Stimulated activated CD8-positive, alpha-beta memory T cell treated with anti-CD3 and anti-CD28 coated beads, Interleukin-15, amount 100 ng/mL, for 4 hours (primary cell): ENCODE measurements at regions not wholly inside any gene's neighbourhood (a gene's known extent, or its start where the extent isn't known, plus 50 kb on each side); places are given as distances from the start of the nearest gene placed in this dataset.

Experiments used
- DNase-seq, 2 donors: peaks; one replicate each; pipeline ENCODE4 v3.0.0-alpha.2; 2020; ENCODE audit warnings: low read depth in 2 of 2

GRCh38 chr3:40858364-40859115, 333.8 kb downstream of the ZNF621 start:
- DNase-seq, result no peak

- DNase-seq, result no peak
Measured at GRCh38 chr3:40862946-40863345, 336.4 kb upstream of the CTNNB1 start.

GRCh38 chr3:40864146-40864782, 335.0 kb upstream of the CTNNB1 start:
- DNase-seq, result no peak

- no peak for DNase-seq
Measured at GRCh38 chr3:40864915-40865314, 334.4 kb upstream of the CTNNB1 start.

DNA sequence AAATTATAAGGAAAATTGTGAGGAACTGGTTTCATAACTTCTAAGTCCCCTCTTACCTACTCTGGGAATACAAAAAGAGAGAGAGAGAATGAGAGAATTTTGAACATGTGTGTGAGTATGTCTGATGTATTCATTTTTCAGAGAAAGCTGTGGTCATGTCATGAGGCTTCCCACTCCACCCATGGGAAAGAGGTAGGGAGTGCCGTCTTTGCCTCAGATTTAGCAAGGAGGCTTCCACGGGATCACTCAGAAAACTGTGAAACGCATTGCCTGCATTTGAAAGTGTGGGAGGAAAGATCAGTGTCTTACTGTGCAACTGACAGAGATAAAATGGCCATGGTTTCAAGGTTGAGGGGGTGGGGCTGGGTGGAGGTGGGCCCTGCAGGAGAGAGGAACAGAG, 331.5 kb upstream of the CTNNB1 start:
- DNase-seq, result no peak

DNA sequence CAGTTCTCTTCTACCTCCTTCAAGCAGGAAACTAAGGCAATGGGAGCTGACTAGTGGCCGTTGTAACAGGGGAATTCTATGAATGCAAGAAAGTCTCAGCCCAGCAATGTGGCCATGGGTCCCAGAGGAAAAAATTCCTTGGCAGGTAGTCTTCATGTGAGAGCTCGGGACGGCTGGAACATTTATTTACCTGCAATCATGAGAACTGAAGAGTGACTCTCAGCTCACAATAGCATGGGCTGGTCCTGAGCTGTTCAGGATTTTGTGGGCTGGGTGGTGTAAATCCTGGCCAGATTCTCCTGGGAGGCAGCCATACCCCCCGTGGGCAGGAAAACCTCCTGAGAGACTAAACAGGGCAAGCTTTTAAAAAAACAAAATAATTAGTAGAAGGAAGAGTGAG, 330.3 kb upstream of the CTNNB1 start:
- DNase-seq, result no peak

GRCh38 chr3:40869939-40870338, 329.4 kb upstream of the CTNNB1 start:
- DNase-seq, result no peak

- no peak for DNase-seq
Measured at GRCh38 chr3:40871394-40871793, 327.9 kb upstream of the CTNNB1 start.

- no peak for DNase-seq
Measured at GRCh38 chr3:40872258-40872920, 326.9 kb upstream of the CTNNB1 start.

DNA sequence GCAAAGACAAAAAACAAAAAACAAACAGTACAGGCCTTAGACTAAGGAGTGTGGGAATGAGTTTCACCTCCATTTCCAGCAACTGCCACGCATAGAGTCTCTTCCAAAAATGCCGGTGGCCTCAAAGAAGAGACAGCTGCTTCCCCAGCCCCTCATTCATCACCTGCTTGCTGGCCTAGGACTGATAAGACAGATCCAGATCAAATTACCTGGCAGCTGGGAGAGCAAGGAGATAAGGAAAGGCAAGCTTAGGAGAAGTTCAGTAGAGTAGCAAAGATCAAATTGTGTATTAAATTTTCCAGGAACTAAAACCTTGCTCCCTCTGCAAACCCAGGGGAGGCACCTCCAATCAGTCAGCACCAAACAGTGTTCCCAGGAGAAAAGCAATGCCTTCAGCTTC, 325.8 kb upstream of the CTNNB1 start:
- DNase-seq, result no peak

DNA sequence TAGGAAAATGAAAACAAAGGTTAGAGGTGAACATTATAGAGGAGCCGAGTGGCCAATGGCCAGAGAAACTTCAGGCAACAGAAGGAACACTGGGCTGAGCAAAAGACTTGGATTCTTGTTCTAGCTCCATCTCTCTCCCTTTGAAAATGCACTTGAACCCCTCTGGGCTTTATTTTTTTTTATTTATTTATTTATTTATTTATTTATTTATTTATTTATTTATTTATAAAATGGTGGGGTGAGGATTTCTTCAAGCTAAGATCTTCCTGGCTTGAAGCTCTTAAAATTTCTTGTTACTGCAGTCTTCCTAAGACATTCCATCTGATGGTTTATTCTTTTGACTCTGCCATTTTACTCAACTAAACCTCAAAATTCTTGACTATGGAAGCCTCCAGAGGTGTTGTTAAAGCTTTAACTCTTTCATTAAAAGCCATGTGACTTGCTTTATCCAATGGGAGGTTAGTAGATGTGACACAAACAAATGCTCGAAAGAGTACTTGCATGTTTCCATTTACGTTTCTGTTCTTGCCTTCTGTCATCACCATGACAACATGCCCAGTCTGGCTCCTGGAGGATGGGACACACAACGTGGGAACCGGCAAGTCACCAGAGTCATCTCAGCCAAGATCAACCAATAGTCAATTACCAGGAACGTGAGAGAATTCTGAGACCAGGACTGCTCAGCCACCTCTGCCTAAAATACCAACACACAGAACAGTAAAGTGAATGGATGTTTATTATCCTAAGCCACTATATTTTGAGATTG, 325.2 kb upstream of the CTNNB1 start:
- DNase-seq, result no peak

GRCh38 chr3:40875581-40875980, 323.7 kb upstream of the CTNNB1 start:
- DNase-seq, result no peak

- no peak for DNase-seq
Measured at GRCh38 chr3:40876009-40876408, 323.3 kb upstream of the CTNNB1 start.

DNA sequence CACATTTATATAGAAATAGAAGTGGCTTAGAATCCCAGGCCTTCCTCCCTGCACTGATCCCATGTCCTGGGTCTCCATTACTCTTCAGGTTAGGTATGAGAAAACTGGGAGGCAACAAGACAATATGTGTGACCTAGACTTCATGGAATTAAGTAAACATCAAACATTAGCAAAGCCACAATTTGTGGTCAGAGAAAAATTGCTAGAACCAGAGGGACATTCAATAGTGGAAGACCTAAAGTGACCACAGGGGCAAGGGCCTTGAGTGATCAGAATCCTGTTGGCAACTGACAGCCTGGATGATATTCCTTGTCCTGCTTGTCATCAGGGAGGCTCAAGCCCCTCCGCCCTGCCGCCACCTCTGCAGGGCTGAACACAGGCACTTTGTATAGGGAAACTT, 322.8 kb upstream of the CTNNB1 start:
- no peak for DNase-seq

DNA sequence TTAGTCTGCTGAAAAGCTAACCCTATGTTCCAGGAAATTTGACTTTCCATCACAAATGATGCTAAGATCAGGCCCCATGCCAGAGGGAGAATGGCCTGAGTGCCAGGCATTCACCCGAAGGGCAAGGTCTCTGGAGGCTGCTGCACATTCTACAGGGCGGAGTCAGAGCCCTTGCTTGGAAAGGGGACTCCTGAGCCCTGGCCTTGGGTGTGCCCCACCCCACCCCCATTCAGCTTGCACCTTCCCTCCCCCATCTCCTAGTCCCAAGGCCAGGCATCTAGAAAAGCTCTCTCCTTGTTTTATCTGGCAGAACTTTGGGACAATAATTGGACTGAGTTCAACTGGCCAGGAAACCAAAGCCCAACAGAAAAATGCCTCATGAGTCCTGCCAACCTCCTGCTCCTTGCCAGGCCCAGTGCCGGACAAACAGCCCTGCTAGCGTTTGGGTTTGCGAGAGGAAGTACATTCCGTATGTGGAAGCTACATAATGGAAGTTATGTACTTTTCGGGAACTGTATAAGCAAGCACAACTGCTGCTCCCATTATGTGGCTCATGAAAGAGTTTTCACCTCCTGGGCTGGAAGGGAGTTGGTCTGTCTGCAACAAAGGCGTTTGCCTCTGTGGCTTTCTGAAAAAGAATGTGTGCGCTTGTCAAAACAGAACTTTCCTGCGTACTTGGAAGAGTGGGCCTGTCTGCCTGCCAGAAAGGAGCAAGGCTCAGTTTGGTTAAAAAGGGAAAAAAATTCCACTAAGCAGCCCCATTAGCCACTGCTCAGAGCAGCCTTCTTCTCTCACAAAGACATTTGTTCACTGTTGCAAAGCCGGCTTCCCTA, 321.5 kb upstream of the CTNNB1 start:
- no peak for DNase-seq

DNA sequence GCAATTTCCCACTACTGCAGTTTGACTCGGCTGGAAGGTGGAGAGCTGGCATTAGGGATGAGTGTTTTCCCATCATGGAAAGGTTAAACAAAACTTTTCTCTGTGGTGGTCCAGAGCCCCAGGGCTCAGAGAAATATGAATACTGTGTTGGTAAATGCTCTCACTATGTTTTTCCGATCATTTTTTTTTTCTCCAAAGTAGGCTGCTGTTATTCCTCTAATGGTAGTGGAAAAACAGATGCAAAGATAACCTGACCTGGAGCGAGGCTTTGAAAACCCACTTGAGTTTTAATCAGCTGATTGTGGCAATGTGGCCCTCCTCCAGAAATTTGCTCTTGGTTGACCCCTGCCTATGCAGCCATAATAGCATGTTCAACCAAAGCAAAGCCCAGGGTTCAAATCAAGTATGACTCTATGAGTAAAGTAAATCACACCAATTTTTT, 320.8 kb upstream of the CTNNB1 start:
- DNase-seq, result no peak

- no peak for DNase-seq
Measured at GRCh38 chr3:40885430-40885829, 313.9 kb upstream of the CTNNB1 start.

- DNase-seq, result no peak
Measured at GRCh38 chr3:40886660-40887425, 312.5 kb upstream of the CTNNB1 start.

- DNase-seq, result no peak
Measured at GRCh38 chr3:40891186-40891585, 308.1 kb upstream of the CTNNB1 start.

GRCh38 chr3:40895109-40895508, 304.2 kb upstream of the CTNNB1 start:
- DNase-seq, result no peak

GRCh38 chr3:40899286-40899712, 300.0 kb upstream of the CTNNB1 start:
- DNase-seq, result no peak
